Fibroblast of lung (primary cell): ENCODE measurements at regions not wholly inside any gene's neighbourhood (a gene's known extent, or its start where the extent isn't known, plus 50 kb on each side); places are given as distances from the start of the nearest gene placed in this dataset.

ENCODE experiments used
- DNase-seq, 2 donors: peaks; one replicate each; pipeline versions ENCODE4 v3.0.0 to v3.0.0-alpha.2; 2010; ENCODE audit warnings: low read depth in 2 of 2
- H2AFZ ChIP-seq: 2 replicates; pipeline ENCODE4 v1.5.1; 2012; ENCODE audit warnings: low read length, control low read depth, inconsistent platforms
- H3K27ac ChIP-seq: 2 replicates; pipeline ENCODE4 v1.5.1; 2011; ENCODE audit warnings: low read length, control low read depth; ENCODE audit not compliant: insufficient read depth
- H3K27me3 ChIP-seq: 2 replicates; pipeline ENCODE4 v1.5.1; 2011; ENCODE audit warnings: mild to moderate bottlenecking, low read length; ENCODE audit not compliant: control insufficient read depth, insufficient read depth
- H3K36me3 ChIP-seq: 2 replicates; pipeline ENCODE4 v1.5.1; 2011; ENCODE audit warnings: low read length; ENCODE audit not compliant: control insufficient read depth, insufficient read depth
- H3K4me1 ChIP-seq: 2 replicates; pipeline ENCODE4 v1.5.1; 2011; ENCODE audit warnings: low read length; ENCODE audit not compliant: control insufficient read depth, insufficient read depth; ENCODE audit errors: extremely low read depth
- H3K4me2 ChIP-seq: 2 replicates; pipeline ENCODE4 v1.5.1; 2011; ENCODE audit warnings: low read length, control low read depth; ENCODE audit not compliant: insufficient read depth; ENCODE audit errors: extremely low read depth
- H3K4me3 ChIP-seq, 4 experiments: fragments of 200-600 bp in 1 of 4; sonication (generic) in 1 of 4; replicated peaks in 1 of 4; 2 replicates each; pipeline ENCODE4 v1.5.1; 2011 to 2016; ENCODE audit warnings: low read length in 4 of 4, low read depth in 3 of 4, mild to moderate bottlenecking in 3 of 4, control low read depth in 2 of 4, inconsistent platforms in 1 of 4, mixed read lengths in 1 of 4; ENCODE audit not compliant: insufficient read depth in 1 of 4; ENCODE audit errors: control extremely low read depth in 1 of 4
- H3K79me2 ChIP-seq: 2 replicates; pipeline ENCODE4 v1.5.1; 2012; ENCODE audit warnings: mild to moderate bottlenecking, low read length, inconsistent platforms; ENCODE audit not compliant: control insufficient read depth, insufficient read depth
- H3K9ac ChIP-seq: 2 replicates; pipeline ENCODE4 v1.5.1; 2011; ENCODE audit warnings: mild to moderate bottlenecking, low read length, control low read depth; ENCODE audit not compliant: insufficient read depth
- H3K9me3 ChIP-seq: 2 replicates; pipeline ENCODE4 v1.5.1; 2012; ENCODE audit warnings: low read depth, low read length; ENCODE audit not compliant: control insufficient read depth, insufficient read depth
- H4K20me1 ChIP-seq: 2 replicates; pipeline ENCODE4 v1.5.1; 2011; ENCODE audit warnings: low read length; ENCODE audit not compliant: control insufficient read depth, insufficient read depth; ENCODE audit errors: extremely low read depth
- EZH2 ChIP-seq: IDR thresholded peaks from 2 replicates; pipeline ENCODE4 v1.5.1; 2012; ENCODE audit warnings: low read length, control low read depth, mild to moderate bottlenecking; ENCODE audit errors: missing control alignments
- TF ChIP-seq, protein P1 (sequence below), 2 donors: IDR thresholded peaks in 1 of 2; conservative IDR thresholded peaks in 1 of 2; 1 replicate in 1 of 2; 2 replicates in 1 of 2; pipeline ENCODE4 v1.5.1; 2011 to 2012; ENCODE audit warnings: low read length in 2 of 2, control low read depth in 1 of 2, inconsistent platforms in 1 of 2, low read depth in 1 of 2, mild to moderate bottlenecking in 1 of 2

DNA sequence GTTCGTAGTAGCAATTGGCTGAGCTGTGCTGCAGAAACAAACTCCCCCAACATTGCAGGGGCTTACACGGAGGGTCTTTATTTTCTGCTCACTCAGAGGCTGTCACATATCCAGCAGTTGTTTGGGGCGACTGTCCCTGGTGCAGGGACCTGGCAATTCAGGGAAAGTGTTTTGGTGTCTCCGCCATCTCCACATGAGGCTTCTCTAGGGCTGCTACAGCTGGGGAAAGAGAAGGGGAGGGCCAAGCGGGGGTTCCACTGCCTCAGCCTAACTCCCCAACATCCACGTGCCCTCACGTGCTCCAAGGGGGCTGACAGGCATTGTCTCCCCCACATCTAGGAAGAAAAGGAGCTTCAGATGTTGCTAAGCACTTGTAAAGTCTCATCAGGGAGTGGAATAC, 61.3 kb upstream of the NXT1 start:
- no peaks in the 10 kb centered on the region for H3K27me3 ChIP-seq
- DNase-seq = no peak
- H3K4me2 ChIP-seq = no peak overlapping the region
- no peak for TF ChIP-seq EZH2
- TF ChIP-seq, protein P1, sequence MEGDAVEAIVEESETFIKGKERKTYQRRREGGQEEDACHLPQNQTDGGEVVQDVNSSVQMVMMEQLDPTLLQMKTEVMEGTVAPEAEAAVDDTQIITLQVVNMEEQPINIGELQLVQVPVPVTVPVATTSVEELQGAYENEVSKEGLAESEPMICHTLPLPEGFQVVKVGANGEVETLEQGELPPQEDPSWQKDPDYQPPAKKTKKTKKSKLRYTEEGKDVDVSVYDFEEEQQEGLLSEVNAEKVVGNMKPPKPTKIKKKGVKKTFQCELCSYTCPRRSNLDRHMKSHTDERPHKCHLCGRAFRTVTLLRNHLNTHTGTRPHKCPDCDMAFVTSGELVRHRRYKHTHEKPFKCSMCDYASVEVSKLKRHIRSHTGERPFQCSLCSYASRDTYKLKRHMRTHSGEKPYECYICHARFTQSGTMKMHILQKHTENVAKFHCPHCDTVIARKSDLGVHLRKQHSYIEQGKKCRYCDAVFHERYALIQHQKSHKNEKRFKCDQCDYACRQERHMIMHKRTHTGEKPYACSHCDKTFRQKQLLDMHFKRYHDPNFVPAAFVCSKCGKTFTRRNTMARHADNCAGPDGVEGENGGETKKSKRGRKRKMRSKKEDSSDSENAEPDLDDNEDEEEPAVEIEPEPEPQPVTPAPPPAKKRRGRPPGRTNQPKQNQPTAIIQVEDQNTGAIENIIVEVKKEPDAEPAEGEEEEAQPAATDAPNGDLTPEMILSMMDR (conservative IDR thresholded peaks at IDR 0.05 in 1 of 2, IDR thresholded peaks at IDR 0.05 in 1 of 2; ENCODE audit: low read depth in 1 of 2, low read length in 2 of 2) = no peak
- no peaks in the 10 kb centered on the region for H3K4me1 ChIP-seq
- H3K79me2 ChIP-seq = no peaks in the 10 kb centered on the region
- no peak overlapping the region for H3K9ac ChIP-seq
- H3K9me3 ChIP-seq = no peaks in the 10 kb centered on the region
- H3K27ac ChIP-seq = no peak overlapping the region
- no peaks in the 10 kb centered on the region for H3K36me3 ChIP-seq
- H2AFZ ChIP-seq = no peak overlapping the region
- H4K20me1 ChIP-seq = no peaks in the 10 kb centered on the region
- H3K4me3 ChIP-seq = no peak overlapping the region

DNA sequence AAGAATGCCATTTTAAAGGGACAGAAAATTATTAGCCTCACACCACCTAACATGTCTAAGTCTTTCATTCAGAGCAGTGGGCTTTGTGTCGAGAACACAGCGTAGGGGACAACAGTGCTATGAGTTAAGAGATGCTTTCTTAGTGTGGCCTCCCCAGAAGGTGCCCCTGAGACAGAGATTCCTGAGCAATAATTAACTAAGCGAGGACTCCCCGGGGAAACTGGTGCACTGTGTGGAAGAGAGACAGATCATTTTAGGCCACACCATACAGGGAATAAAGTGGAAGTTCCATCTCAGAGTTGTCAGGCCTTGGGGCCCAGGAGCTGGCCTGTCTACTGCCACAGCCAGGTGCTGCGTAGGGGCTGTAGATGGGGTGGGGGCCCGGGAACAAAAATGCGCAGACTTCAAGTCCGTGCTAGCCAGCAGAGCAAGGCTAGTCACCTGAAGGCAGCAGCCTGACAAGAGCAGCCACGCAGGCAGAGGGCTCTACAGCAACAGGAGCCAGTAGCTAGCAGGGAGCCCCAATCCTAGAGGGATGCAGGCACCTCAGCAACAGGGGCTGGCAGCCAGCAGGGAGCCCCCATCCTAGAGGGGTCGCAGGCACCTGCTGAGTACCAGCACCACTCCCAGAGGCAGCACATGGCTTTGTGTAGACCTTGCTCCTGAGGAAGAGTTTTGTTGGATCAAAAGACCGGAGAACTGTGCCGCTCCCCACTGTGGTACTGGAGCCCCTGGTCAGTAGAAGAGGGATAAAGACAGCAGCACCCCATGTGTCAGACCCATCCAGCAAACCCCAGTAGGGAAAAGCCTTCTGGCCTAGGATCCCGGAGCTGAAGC, 63.0 kb upstream of the NXT1 start:
- no peaks in the 10 kb centered on the region for H4K20me1 ChIP-seq
- H3K9me3 ChIP-seq = no peaks in the 10 kb centered on the region
- no peak overlapping the region for H2AFZ ChIP-seq
- H3K4me2 ChIP-seq = no peak overlapping the region
- no peak overlapping the region for H3K9ac ChIP-seq
- TF ChIP-seq, protein P1 (conservative IDR thresholded peaks at IDR 0.05 in 1 of 2, IDR thresholded peaks at IDR 0.05 in 1 of 2; ENCODE audit: low read depth in 1 of 2, low read length in 2 of 2) = no peak
- no peak for TF ChIP-seq EZH2
- H3K36me3 ChIP-seq = no peaks in the 10 kb centered on the region
- H3K27me3 ChIP-seq = no peaks in the 10 kb centered on the region
- H3K4me3 ChIP-seq = no peak overlapping the region
- no peaks in the 10 kb centered on the region for H3K79me2 ChIP-seq
- no peaks in the 10 kb centered on the region for H3K4me1 ChIP-seq
- H3K27ac ChIP-seq = no peak overlapping the region
- no peak for DNase-seq

DNA sequence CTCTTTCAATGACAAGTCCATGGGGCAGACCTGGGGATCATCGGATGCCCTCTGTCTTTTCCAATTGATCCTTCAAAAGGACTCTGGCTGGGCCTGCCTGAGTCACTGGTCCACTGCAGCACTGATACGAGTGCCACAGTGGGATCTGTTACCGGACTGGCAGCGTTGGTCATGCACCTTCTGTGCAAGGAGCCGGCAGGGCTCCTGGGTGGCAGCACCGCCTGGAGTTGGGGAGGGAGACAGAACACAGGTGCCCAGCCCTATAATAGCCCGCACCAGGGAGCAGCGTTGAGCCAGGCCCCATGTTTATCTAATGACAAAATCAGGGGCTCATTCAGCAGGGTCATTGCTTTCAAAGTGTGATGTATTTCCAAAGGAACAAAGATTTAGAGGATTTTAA, 64.2 kb upstream of the NXT1 start:
- H3K9ac ChIP-seq = no peak overlapping the region
- no peaks in the 10 kb centered on the region for H4K20me1 ChIP-seq
- no peak overlapping the region for H2AFZ ChIP-seq
- no peaks in the 10 kb centered on the region for H3K4me1 ChIP-seq
- DNase-seq = no peak
- H3K4me2 ChIP-seq = no peak overlapping the region
- no peak overlapping the region for H3K4me3 ChIP-seq
- no peak overlapping the region for H3K27ac ChIP-seq
- no peaks in the 10 kb centered on the region for H3K9me3 ChIP-seq
- no peaks in the 10 kb centered on the region for H3K79me2 ChIP-seq
- H3K27me3 ChIP-seq = no peaks in the 10 kb centered on the region
- no peaks in the 10 kb centered on the region for H3K36me3 ChIP-seq
- TF ChIP-seq, protein P1 (conservative IDR thresholded peaks at IDR 0.05 in 1 of 2, IDR thresholded peaks at IDR 0.05 in 1 of 2; ENCODE audit: low read depth in 1 of 2, low read length in 2 of 2) = no peak
- no peak for TF ChIP-seq EZH2
